T-helper 1 cell treated with Interleukin-12 subunit alpha and Interleukin-12 subunit beta and Interleukin-4 antibody, amounts not matched to agents 30 μg/mL and 1 μg/mL, for 36 hours (primary cell): ENCODE measurements at regions not wholly inside any gene's neighbourhood (a gene's known extent, or its start where the extent isn't known, plus 50 kb on each side); places are given as distances from the start of the nearest gene placed in this dataset.
"Not testable (repeated sequence)": the region's sequence is repeated elsewhere in the genome, so short reads cannot be mapped to it uniquely, and the experiment has no call there.

Source experiments
- H3K27ac Mint-ChIP-seq: one replicate; pipeline ENCODE4 v1.8.0; 2021; ENCODE audit warnings: mild to moderate bottlenecking, mixed read lengths
- H3K27me3 Mint-ChIP-seq: one replicate; pipeline ENCODE4 v1.8.0; 2021; ENCODE audit warnings: low read depth, mixed read lengths
- H3K36me3 Mint-ChIP-seq: one replicate; pipeline ENCODE4 v1.8.0; 2021; ENCODE audit warnings: low read depth, mixed read lengths
- H3K4me1 Mint-ChIP-seq: one replicate; pipeline ENCODE4 v1.8.0; 2021; ENCODE audit warnings: low read depth, mixed read lengths
- H3K4me3 Mint-ChIP-seq: one replicate; pipeline ENCODE4 v1.8.0; 2021; ENCODE audit warnings: mild to moderate bottlenecking, moderate library complexity, mixed read lengths
- H3K9me3 Mint-ChIP-seq: one replicate; pipeline ENCODE4 v1.8.0; 2021; ENCODE audit warnings: mixed read lengths

DNA sequence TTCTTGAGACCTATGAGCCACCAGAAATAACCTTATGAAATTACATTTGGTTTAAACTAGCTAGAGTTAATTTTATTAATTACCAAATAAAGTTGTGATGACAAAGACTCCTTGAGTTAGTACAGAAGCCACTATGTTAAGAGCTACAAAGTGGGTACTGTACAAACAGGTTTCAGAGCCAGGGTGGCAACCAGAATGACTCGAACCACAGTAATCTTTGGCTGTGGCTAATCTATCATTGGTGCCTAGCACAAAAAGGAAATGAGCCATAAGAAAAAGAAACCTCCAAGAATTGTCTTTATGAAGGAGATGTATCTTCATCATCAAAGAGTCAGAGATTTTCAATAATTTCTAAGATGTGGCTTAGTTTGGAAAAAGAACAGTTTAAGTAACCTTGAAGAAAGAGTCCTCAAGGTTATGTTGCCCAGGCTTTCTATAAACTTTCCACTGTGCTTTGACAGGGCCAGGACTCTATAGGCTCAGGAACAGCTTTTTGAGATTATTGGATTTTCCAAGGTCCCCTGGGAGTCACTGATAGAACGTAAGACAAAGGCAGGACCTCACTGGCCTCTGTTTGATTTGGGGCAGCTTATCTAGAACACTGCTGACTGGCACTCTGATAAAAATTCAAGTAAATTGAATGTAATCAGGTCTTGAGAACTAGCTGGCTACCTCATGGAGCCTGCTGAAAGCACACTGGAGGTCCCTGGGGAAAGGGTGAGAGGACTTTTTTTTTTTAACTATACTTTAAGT lies 777.7 kb downstream of the STIM2 start:
- no peaks in the 10 kb centered on the region for H3K36me3 Mint-ChIP-seq
- no peaks in the 10 kb centered on the region for H3K27me3 Mint-ChIP-seq
- H3K4me1 Mint-ChIP-seq = no peaks in the 10 kb centered on the region
- H3K27ac Mint-ChIP-seq = no peak overlapping the region
- no peaks in the 10 kb centered on the region for H3K9me3 Mint-ChIP-seq
- H3K4me3 Mint-ChIP-seq = no peak overlapping the region

DNA sequence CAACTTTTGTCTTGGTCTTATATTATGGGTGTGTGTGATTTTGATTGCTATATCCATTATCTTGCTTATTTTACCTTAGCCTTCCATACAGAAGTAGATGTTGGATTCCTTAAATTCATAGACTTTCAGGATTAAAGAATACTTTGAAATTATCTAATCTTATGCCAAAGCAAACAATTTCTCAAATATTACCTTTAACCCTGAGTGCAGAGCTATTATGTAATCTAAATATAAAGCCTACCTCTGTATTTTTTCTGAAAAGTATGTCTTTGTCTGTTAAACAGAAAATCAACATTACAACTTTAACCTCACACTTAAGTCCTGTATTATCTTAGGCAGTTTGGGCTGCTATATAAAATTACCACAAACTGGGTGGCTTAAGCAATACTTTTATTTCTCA lies 782.5 kb downstream of the STIM2 start:
- Mint-ChIP-seq H3K4me1 (no peaks in the 10 kb centered on the region), H3K27me3 (no peaks in the 10 kb centered on the region), H3K36me3 (no peaks in the 10 kb centered on the region), H3K4me3 (no peak overlapping the region), H3K27ac (no peak overlapping the region), H3K9me3 (no peaks in the 10 kb centered on the region)

DNA sequence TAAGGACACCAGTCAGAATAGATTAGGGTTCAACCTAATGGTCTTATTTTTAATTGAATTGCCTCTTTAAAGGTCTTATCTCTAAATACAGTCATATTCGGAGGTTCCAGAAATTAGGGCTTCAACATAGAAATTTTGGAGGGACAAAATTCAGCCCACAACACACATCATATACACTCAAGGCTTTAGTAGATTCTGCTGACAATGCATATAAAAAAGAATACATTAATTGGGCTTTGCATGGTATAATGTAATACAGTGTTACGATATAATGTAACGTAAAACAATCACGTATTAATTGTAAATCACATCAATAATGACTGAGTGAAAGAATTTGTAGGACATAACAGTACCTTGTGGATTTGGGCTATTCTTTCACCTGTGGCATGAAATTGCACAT lies 787.8 kb downstream of the STIM2 start:
- Mint-ChIP-seq H3K4me3 (no peak overlapping the region), H3K27ac (no peak overlapping the region), H3K4me1 (no peaks in the 10 kb centered on the region), H3K36me3 (no peaks in the 10 kb centered on the region), H3K9me3 (no peaks in the 10 kb centered on the region), H3K27me3 (no peaks in the 10 kb centered on the region)

DNA sequence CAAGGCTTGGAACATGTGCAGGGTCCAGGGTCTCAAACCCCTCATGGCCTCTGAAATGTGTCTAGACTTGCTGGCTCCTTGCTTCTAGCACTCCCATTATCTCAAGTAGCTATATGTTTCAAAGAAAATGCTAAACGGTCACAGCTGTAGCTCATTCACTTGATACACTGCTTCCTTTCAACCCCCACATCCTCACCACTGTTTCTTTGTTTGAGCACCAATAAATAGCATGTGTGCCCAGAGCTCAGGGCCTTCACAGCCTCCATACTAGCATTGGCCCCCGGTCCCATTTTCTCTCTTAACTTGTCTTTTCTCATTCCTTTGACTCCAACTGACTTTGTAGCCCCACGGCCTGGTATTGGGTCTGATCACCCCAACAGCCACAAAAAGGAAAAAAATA lies 801.8 kb downstream of the STIM2 start:
- H3K4me3 Mint-ChIP-seq = no peak overlapping the region
- H3K36me3 Mint-ChIP-seq = no peaks in the 10 kb centered on the region
- no peaks in the 10 kb centered on the region for H3K9me3 Mint-ChIP-seq
- H3K4me1 Mint-ChIP-seq = no peaks in the 10 kb centered on the region
- no peaks in the 10 kb centered on the region for H3K27me3 Mint-ChIP-seq
- no peak overlapping the region for H3K27ac Mint-ChIP-seq

DNA sequence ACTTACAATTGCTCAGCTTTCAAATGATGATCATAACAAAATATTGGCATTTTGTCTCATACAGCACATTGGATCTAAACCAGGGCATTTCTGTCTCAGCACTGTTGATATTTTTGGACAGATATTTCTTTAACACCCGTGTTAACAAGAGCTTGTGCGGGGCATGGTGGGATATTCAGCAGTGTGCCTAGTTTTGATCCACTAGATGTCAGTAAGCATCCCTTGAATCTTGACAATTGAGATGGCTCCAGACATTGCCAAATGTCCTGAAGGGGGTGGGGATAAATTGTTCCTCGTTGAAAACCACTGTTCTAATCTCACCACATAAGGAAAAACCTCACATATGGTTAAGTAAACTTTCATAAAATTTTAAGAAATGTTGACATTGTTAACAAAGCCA lies 806.3 kb downstream of the STIM2 start:
- Mint-ChIP-seq H3K27me3 (no peaks in the 10 kb centered on the region), H3K36me3 (no peaks in the 10 kb centered on the region), H3K4me1 (no peaks in the 10 kb centered on the region), H3K4me3 (no peak overlapping the region), H3K9me3 (no peaks in the 10 kb centered on the region), H3K27ac (no peak overlapping the region)

DNA sequence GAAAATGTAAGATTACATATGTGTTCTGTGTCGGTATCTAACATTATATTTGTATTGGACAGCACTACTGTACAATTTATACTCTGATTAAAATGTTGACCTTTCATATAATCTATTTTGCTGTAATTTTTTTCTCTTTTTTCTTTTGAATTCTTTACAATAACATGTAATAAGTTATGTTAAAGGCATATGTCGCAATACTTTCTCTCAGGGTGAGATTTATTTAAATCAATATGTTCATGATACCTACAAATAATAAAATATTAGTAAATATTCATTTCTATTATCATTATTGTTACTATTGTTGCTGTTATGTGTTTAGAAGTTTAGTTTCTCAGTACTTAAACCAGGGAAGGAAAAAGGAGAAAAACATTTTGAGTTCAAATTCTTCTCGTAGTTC lies 807.4 kb downstream of the STIM2 start:
- H3K4me1 Mint-ChIP-seq = no peaks in the 10 kb centered on the region
- no peak overlapping the region for H3K4me3 Mint-ChIP-seq
- H3K9me3 Mint-ChIP-seq = no peaks in the 10 kb centered on the region
- no peak overlapping the region for H3K27ac Mint-ChIP-seq
- H3K27me3 Mint-ChIP-seq = no peaks in the 10 kb centered on the region
- no peaks in the 10 kb centered on the region for H3K36me3 Mint-ChIP-seq

- Mint-ChIP-seq H3K4me1 (no peaks in the 10 kb centered on the region), H3K36me3 (no peaks in the 10 kb centered on the region), H3K27me3 (no peaks in the 10 kb centered on the region), H3K9me3 (no peaks in the 10 kb centered on the region), H3K4me3 (no peak overlapping the region), H3K27ac (no peak overlapping the region)
Observed at GRCh38 chr4:27678027-27678426, 817.4 kb downstream of the STIM2 start.

DNA sequence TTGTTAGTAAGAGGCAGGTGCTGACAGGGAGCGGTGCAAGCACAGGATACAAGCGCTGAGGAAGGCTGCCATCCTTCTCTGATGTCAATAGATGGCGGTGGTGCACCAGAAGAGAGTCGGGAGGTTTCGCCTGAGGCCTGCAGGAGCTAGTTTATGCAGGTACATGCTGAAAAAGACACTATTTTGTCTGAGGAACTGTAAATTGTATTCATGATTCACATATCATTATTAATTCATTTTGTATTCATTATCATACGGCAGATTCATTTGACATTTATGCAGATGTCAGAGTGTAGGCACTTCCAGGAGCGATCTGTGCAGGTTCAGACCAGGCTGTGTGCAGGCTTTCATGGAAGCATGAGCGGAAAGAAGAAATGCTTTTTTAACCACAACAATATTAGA lies 824.0 kb downstream of the STIM2 start:
- Mint-ChIP-seq H3K36me3 (no peaks in the 10 kb centered on the region), H3K9me3 (no peaks in the 10 kb centered on the region), H3K27me3 (no peaks in the 10 kb centered on the region), H3K27ac (no peak overlapping the region), H3K4me1 (no peaks in the 10 kb centered on the region), H3K4me3 (no peak overlapping the region)

- Mint-ChIP-seq H3K27ac (no peak overlapping the region), H3K9me3 (no peaks in the 10 kb centered on the region), H3K36me3 (no peaks in the 10 kb centered on the region), H3K4me1 (no peaks in the 10 kb centered on the region), H3K27me3 (no peaks in the 10 kb centered on the region), H3K4me3 (no peak overlapping the region)
Observed at GRCh38 chr4:27685091-27685490, 824.5 kb downstream of the STIM2 start.

DNA sequence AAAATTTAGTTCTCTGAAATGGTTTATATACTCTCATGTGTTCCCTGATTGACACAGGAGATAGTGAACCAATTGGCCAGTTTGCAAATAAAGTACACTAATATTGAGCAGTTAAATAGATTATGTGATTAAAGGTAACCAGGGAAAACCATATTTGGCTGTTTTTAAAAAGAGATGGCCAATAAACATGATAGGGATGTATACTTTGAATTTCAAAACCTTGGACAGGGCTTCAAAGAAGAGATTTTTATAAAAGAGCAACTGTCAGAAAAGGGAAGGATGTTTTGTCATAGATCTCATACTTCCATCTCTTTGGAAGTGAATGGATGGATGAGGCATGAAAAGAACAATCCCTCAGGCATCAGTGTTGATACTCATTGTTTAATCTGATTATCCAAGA lies 825.3 kb downstream of the STIM2 start:
- Mint-ChIP-seq H3K4me1 (no peaks in the 10 kb centered on the region), H3K27me3 (no peaks in the 10 kb centered on the region), H3K36me3 (no peaks in the 10 kb centered on the region), H3K9me3 (no peaks in the 10 kb centered on the region), H3K27ac (no peak overlapping the region), H3K4me3 (no peak overlapping the region)

DNA sequence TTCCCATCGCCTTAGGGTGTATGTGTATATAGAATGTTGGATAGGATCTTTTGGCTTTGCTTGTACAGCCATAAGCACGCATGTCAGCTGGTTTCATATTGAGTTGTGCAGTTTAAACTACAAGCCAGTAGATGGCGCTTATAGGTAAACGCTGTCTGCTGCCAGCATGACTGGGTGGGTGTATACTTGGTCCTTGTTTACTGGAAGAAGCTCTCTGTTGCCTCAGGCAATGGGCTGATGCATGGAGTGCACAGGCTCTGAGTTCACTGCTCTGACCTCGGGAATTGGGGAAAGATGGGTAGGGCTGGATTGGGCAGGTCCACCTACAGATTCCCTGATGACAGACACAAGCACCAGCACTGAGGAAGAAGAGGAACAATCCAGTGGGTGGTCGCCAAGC lies 831.5 kb downstream of the STIM2 start:
- H3K4me3 Mint-ChIP-seq = no peak overlapping the region
- H3K9me3 Mint-ChIP-seq = no peaks in the 10 kb centered on the region
- H3K4me1 Mint-ChIP-seq = no peaks in the 10 kb centered on the region
- H3K36me3 Mint-ChIP-seq = no peaks in the 10 kb centered on the region
- H3K27me3 Mint-ChIP-seq = no peaks in the 10 kb centered on the region
- no peak overlapping the region for H3K27ac Mint-ChIP-seq

GRCh38 chr4:27692868-27693634 lies 832.4 kb downstream of the STIM2 start:
- Mint-ChIP-seq H3K9me3 (no peaks in the 10 kb centered on the region), H3K36me3 (no peaks in the 10 kb centered on the region), H3K4me1 (no peaks in the 10 kb centered on the region), H3K27me3 (no peaks in the 10 kb centered on the region), H3K4me3 (no peak overlapping the region), H3K27ac (no peak overlapping the region)

DNA sequence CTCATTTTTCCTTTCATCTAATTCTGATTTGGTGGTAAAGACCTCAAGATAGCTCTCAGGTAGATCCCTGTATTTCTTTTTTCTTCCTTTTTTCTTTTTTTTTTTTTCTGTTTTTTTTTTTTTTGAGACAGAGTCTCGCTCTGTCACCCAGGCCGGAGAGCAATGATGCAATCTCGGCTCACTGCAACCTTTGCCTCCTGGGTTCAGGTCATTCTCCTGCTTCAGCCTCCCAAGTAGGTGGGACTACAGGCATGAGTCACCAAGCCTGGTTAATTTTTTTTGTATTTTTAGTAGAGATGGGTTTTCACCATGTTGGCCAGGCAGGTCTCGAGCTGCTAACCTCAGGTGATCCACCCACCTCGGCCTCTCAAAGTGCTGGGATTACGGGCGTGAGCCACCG lies 835.6 kb downstream of the STIM2 start:
- not testable (repeated sequence) for H3K27ac Mint-ChIP-seq, H3K9me3 Mint-ChIP-seq, H3K36me3 Mint-ChIP-seq, H3K4me1 Mint-ChIP-seq, H3K4me3 Mint-ChIP-seq, H3K27me3 Mint-ChIP-seq

- no peaks in the 10 kb centered on the region for H3K27me3 Mint-ChIP-seq
Observed at GRCh38 chr4:27701606-27702005, 841.0 kb downstream of the STIM2 start.

DNA sequence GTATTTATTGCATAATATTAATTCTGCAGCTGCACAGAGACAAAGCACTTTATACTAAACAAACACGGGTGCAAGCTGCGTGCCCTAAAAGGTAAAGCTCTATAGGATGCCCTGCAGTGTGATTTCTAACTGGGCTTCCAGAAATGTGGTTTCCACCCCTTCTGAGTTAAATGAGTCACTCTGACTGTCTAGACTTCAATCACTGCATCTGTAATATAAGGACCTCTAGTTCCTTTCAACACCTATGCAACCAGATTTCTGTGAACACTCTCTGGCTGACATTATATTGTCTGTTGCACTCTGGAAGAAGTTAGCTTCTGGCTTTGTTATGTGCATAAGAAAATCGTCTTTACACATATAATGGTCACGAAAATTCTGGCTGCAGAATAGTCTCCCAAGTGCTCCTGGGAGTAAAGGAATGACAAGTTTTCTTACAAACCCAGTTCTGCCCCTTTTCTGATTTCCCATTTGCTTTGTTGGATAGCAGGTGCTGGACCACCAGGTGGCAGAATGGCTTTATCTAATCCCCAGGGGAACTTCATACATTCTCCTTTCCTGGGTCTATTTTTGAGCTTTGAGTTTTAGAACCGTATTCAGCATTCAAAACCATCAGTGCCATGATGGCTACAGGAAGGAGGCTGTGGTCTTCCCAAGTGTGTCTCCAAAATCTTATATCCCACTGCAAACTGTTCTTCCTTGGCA lies 842.2 kb downstream of the STIM2 start:
- no peaks in the 10 kb centered on the region for H3K36me3 Mint-ChIP-seq
- no peak overlapping the region for H3K27ac Mint-ChIP-seq
- no peaks in the 10 kb centered on the region for H3K27me3 Mint-ChIP-seq
- H3K9me3 Mint-ChIP-seq = peaks cover 3% of the 10 kb centered on the region
- no peaks in the 10 kb centered on the region for H3K4me1 Mint-ChIP-seq
- H3K4me3 Mint-ChIP-seq = no peak overlapping the region

More at GRCh38 chr4:27701606-27702005, 841.0 kb downstream of the STIM2 start:
- Mint-ChIP-seq H3K4me3 (no peak overlapping the region), H3K36me3 (no peaks in the 10 kb centered on the region), H3K27ac (no peak overlapping the region), H3K9me3 (peaks cover 3% of the 10 kb centered on the region), H3K4me1 (no peaks in the 10 kb centered on the region)
